ENCODE measurements at regions not wholly inside any gene's neighbourhood (a gene's known extent, or its start where the extent isn't known, plus 50 kb on each side); places are given as distances from the start of the nearest gene placed in this dataset.

DNA sequence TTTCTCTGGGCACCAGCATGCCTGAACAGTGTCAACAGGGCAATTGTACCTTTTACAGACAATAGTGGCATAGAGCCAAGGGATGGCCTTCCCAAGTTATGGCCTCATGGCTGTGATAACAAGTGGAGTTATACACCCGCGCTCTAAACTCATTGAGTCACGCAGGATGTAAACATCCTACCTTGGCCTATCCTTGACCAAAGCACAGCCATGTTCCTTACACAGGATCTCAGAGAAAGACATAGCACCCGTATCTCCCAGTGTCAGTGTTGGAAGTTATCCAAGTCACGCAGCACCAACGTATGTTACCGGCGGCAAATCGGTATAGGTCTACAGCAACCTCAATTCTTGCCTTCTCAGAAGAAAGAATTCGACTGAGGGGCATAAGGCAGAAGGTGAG is 1654.9 kb upstream of the LRRTM3 start:
- Histone ChIP-seq H3K27me3 (ENCODE audit: insufficient read depth, low read length) (no peaks in the 10 kb centered on the region), H3K9me2 (ENCODE audit: low read depth, low read length) (no peaks in the 10 kb centered on the region), H3K36me3 (ENCODE audit: insufficient read depth, low read length) (no peaks in the 10 kb centered on the region), H2AFZ (ENCODE audit: low read length) (no peak overlapping the region), H3K79me2 (ENCODE audit: insufficient read depth, low read length) (no peaks in the 10 kb centered on the region), H3K27ac (ENCODE audit: low read depth, low read length, poor library complexity, severe bottlenecking) (no peak overlapping the region), H4K20me1 (ENCODE audit: insufficient read depth, low read length) (no peaks in the 10 kb centered on the region), H3F3A (ENCODE audit: insufficient read depth, low read length) (no peaks in the 10 kb centered on the region), H3K4me3 (ENCODE audit: low read depth, low read length, poor library complexity, severe bottlenecking) (no peak overlapping the region), H3K4me2 (ENCODE audit: low read length) (no peak overlapping the region), H3K9ac (ENCODE audit: low read length) (no peak overlapping the region), H3K4me1 (ENCODE audit: insufficient read depth, low read length, severe bottlenecking) (no peaks in the 10 kb centered on the region), H3K9me3 (ENCODE audit: low read length) (no peaks in the 10 kb centered on the region)
- TF ChIP-seq EZH2 (IDR thresholded peaks at IDR 0.05; ENCODE audit: borderline replicate concordance, low read length), result no peak
- TF ChIP-seq, protein P1, sequence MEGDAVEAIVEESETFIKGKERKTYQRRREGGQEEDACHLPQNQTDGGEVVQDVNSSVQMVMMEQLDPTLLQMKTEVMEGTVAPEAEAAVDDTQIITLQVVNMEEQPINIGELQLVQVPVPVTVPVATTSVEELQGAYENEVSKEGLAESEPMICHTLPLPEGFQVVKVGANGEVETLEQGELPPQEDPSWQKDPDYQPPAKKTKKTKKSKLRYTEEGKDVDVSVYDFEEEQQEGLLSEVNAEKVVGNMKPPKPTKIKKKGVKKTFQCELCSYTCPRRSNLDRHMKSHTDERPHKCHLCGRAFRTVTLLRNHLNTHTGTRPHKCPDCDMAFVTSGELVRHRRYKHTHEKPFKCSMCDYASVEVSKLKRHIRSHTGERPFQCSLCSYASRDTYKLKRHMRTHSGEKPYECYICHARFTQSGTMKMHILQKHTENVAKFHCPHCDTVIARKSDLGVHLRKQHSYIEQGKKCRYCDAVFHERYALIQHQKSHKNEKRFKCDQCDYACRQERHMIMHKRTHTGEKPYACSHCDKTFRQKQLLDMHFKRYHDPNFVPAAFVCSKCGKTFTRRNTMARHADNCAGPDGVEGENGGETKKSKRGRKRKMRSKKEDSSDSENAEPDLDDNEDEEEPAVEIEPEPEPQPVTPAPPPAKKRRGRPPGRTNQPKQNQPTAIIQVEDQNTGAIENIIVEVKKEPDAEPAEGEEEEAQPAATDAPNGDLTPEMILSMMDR (IDR thresholded peaks at IDR 0.05; ENCODE audit: low read length), result no peak

DNA sequence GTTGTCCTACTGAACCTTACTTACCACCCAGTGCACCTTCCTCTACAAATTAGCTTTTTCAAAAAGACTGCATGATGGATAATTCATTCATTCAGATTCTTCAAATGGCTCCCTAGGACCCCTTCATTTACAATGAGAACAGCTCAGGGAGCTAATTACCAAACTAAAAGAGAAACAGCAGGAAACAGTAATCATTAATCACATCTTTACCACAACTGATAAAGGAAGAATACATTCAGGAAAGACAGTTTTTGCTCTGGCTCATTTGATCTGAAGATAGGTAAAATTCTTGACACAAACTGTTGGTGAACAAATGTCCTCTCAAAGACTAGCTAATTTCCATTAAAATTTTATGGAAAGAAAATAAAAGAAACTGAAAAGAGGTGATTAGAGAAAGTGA is 1652.7 kb upstream of the LRRTM3 start:
- no peak overlapping the region for H3K4me3 ChIP-seq (ENCODE audit: low read depth, low read length, poor library complexity, severe bottlenecking)

DNA sequence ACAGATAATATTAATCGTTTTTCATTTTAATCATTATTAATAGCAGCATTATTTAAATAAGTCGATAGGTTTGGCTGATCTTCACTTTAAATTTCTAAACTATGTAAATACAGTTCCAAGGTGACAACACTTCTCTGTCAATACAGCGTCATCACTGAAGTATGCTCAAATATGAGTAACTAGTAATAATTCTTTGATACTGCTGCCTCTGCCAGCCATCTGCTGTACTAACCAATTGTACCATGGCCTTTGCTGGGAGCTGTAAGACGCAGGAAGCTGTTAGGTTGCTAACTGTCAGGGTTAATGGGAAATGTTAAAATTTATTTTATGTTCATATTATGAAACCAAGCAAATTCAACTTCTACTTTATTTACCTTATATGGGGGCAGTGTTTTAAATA is 1650.5 kb upstream of the LRRTM3 start:
- H3K4me2 ChIP-seq (ENCODE audit: low read length), result no peak overlapping the region

More for the DNA sequence above, 1652.7 kb upstream of the LRRTM3 start:
- H3K79me2 ChIP-seq (ENCODE audit: insufficient read depth, low read length), result no peaks in the 10 kb centered on the region
- no peak overlapping the region for H3K4me2 ChIP-seq (ENCODE audit: low read length)
- no peaks in the 10 kb centered on the region for H4K20me1 ChIP-seq (ENCODE audit: insufficient read depth, low read length)
- no peaks in the 10 kb centered on the region for H3K27me3 ChIP-seq (ENCODE audit: insufficient read depth, low read length)
- H3K9ac ChIP-seq (ENCODE audit: low read length), result no peak overlapping the region
- H3K27ac ChIP-seq (ENCODE audit: low read depth, low read length, poor library complexity, severe bottlenecking), result no peak overlapping the region
- no peaks in the 10 kb centered on the region for H3K9me3 ChIP-seq (ENCODE audit: low read length)
- H3K9me2 ChIP-seq (ENCODE audit: low read depth, low read length), result no peaks in the 10 kb centered on the region
- no peak overlapping the region for H2AFZ ChIP-seq (ENCODE audit: low read length)
- no peaks in the 10 kb centered on the region for H3F3A ChIP-seq (ENCODE audit: insufficient read depth, low read length)
- no peaks in the 10 kb centered on the region for H3K36me3 ChIP-seq (ENCODE audit: insufficient read depth, low read length)
- no peaks in the 10 kb centered on the region for H3K4me1 ChIP-seq (ENCODE audit: insufficient read depth, low read length, severe bottlenecking)
- TF ChIP-seq EZH2 (IDR thresholded peaks at IDR 0.05; ENCODE audit: borderline replicate concordance, low read length), result no peak
- TF ChIP-seq, protein P1 (IDR thresholded peaks at IDR 0.05; ENCODE audit: low read length), result no peak

More for the DNA sequence above, 1650.5 kb upstream of the LRRTM3 start:
- H3K9ac ChIP-seq (ENCODE audit: low read length), result no peak overlapping the region
- no peak overlapping the region for H3K27ac ChIP-seq (ENCODE audit: low read depth, low read length, poor library complexity, severe bottlenecking)
- no peak overlapping the region for H2AFZ ChIP-seq (ENCODE audit: low read length)
- H3K4me1 ChIP-seq (ENCODE audit: insufficient read depth, low read length, severe bottlenecking), result no peaks in the 10 kb centered on the region
- H3K9me2 ChIP-seq (ENCODE audit: low read depth, low read length), result no peaks in the 10 kb centered on the region
- no peaks in the 10 kb centered on the region for H3K27me3 ChIP-seq (ENCODE audit: insufficient read depth, low read length)
- H3K79me2 ChIP-seq (ENCODE audit: insufficient read depth, low read length), result no peaks in the 10 kb centered on the region
- H3K9me3 ChIP-seq (ENCODE audit: low read length), result no peaks in the 10 kb centered on the region
- no peak overlapping the region for H3K4me3 ChIP-seq (ENCODE audit: low read depth, low read length, poor library complexity, severe bottlenecking)
- no peaks in the 10 kb centered on the region for H4K20me1 ChIP-seq (ENCODE audit: insufficient read depth, low read length)
- no peaks in the 10 kb centered on the region for H3K36me3 ChIP-seq (ENCODE audit: insufficient read depth, low read length)
- TF ChIP-seq, protein P1 (IDR thresholded peaks at IDR 0.05; ENCODE audit: low read length), result no peak
- TF ChIP-seq EZH2 (IDR thresholded peaks at IDR 0.05; ENCODE audit: borderline replicate concordance, low read length), result no peak
- H3F3A ChIP-seq (ENCODE audit: insufficient read depth, low read length), result no peaks in the 10 kb centered on the region
